ENCODE measurements at regions not wholly inside any gene's neighbourhood (a gene's known extent, or its start where the extent isn't known, plus 50 kb on each side); places are given as distances from the start of the nearest gene placed in this dataset.

DNA sequence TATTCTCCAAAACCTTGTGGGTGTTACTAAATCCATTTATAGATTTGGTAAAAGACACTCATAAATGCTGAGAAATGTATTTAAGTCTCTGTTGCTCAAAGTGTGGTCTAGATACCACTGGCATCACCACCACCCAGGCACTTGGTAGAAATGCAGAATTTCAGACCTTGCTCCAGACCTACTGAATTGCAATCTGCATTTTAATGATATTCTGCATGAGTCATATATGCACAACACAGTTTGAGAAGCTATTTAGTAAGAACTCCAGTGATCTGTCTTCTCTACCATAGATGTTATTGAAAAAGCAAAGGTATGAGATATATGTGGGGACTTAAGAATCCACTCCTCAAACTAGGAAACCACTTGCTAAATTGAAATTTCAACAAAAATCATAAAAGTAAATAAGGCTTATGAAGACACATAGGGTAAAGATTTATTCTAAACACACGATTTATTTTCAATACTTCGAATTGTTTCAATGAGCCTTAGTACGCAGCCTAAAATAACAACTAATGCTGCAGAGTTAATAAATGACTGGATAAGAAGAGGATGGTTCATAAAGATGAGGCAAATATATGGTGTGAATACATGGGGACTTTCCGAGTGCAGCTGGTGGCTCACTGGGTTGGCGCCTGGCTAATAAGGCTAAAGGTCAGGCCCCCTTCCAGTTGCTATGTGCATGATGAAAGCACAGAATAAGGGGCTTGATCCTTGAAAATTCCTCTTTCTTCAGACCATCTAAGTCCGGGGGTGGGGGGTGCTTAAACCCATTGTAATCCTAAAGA, 813.3 kb downstream of the NR2F2 start:
- 83% methylated on average over 5 to 6 of the region's 6 CpGs for WGBS, 2 experiments

DNA sequence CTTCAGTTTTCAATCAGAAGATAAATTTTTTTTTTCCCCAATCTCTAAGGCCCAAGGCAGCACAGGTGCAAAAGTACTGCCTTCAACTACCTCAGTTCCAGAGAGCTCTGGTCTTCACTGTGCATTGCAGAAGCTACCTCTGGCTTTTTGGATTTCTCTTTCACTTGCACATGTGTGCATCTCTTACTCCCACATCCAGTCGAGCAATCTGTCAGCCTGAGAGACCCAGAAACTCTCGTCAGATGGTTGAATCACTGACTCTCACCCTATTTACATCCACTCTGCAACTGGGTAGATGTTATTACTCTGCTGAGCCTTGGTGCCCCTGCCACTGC, 813.8 kb downstream of the NR2F2 start:
- WGBS, 2 experiments = 86 to 89% methylated on average over 2 of the region's 2 CpGs
- no peak overlapping the region for H3K27ac ChIP-seq (ENCODE audit: insufficient read depth, low read depth, low read length, poor library complexity, severe bottlenecking)
- H3K4me3 ChIP-seq (ENCODE audit: insufficient read depth, low read depth, low read length) = no peak overlapping the region

More for the DNA sequence above, 813.3 kb downstream of the NR2F2 start:
- Histone ChIP-seq H3K27ac (ENCODE audit: insufficient read depth, low read depth, low read length, poor library complexity, severe bottlenecking) (no peak overlapping the region), H3K4me1 (ENCODE audit: control insufficient read depth, insufficient read depth, low read length) (peaks cover 17% of the 10 kb centered on the region), H3K4me3 (ENCODE audit: insufficient read depth, low read depth, low read length) (no peak overlapping the region), H3K27me3 (ENCODE audit: control insufficient read depth, insufficient read depth, low read length, poor library complexity, severe bottlenecking) (no peaks in the 10 kb centered on the region), H3K36me3 (ENCODE audit: control insufficient read depth, insufficient read depth, low read length) (no peaks in the 10 kb centered on the region), H3K9me3 (ENCODE audit: control insufficient read depth, low read length) (no peaks in the 10 kb centered on the region)

GRCh38 chr15:97146929-97147870, 813.3 kb upstream of the ARRDC4 start:
- WGBS, 2 experiments = 77 to 82% methylated on average over 18 of the region's 18 CpGs
- peaks cover 17% of the 10 kb centered on the region for H3K4me1 ChIP-seq (ENCODE audit: control insufficient read depth, insufficient read depth, low read length)

More for the DNA sequence above, 813.8 kb downstream of the NR2F2 start:
- Histone ChIP-seq H3K36me3 (ENCODE audit: control insufficient read depth, insufficient read depth, low read length) (no peaks in the 10 kb centered on the region), H3K9me3 (ENCODE audit: control insufficient read depth, low read length) (no peaks in the 10 kb centered on the region), H3K27me3 (ENCODE audit: control insufficient read depth, insufficient read depth, low read length, poor library complexity, severe bottlenecking) (no peaks in the 10 kb centered on the region), H3K4me1 (ENCODE audit: control insufficient read depth, insufficient read depth, low read length) (peaks cover 17% of the 10 kb centered on the region)

GRCh38 chr15:97153356-97153965, 807.0 kb upstream of the ARRDC4 start:
- Histone ChIP-seq H3K27ac (ENCODE audit: insufficient read depth, low read depth, low read length, poor library complexity, severe bottlenecking) (no peak overlapping the region), H3K36me3 (ENCODE audit: control insufficient read depth, insufficient read depth, low read length) (no peaks in the 10 kb centered on the region), H3K4me3 (ENCODE audit: insufficient read depth, low read depth, low read length) (no peak overlapping the region), H3K4me1 (ENCODE audit: control insufficient read depth, insufficient read depth, low read length) (no peaks in the 10 kb centered on the region), H3K27me3 (ENCODE audit: control insufficient read depth, insufficient read depth, low read length, poor library complexity, severe bottlenecking) (no peaks in the 10 kb centered on the region), H3K9me3 (ENCODE audit: control insufficient read depth, low read length) (no peaks in the 10 kb centered on the region)
- WGBS, 2 experiments = 96 to 100% methylated on average over 1 of the region's 1 CpG

More at GRCh38 chr15:97146929-97147870, 813.3 kb upstream of the ARRDC4 start:
- Histone ChIP-seq H3K4me3 (ENCODE audit: insufficient read depth, low read depth, low read length) (no peak overlapping the region), H3K27ac (ENCODE audit: insufficient read depth, low read depth, low read length, poor library complexity, severe bottlenecking) (peak overlapping the region; percentile 18), H3K27me3 (ENCODE audit: control insufficient read depth, insufficient read depth, low read length, poor library complexity, severe bottlenecking) (no peaks in the 10 kb centered on the region), H3K36me3 (ENCODE audit: control insufficient read depth, insufficient read depth, low read length) (no peaks in the 10 kb centered on the region), H3K9me3 (ENCODE audit: control insufficient read depth, low read length) (no peaks in the 10 kb centered on the region)

DNA sequence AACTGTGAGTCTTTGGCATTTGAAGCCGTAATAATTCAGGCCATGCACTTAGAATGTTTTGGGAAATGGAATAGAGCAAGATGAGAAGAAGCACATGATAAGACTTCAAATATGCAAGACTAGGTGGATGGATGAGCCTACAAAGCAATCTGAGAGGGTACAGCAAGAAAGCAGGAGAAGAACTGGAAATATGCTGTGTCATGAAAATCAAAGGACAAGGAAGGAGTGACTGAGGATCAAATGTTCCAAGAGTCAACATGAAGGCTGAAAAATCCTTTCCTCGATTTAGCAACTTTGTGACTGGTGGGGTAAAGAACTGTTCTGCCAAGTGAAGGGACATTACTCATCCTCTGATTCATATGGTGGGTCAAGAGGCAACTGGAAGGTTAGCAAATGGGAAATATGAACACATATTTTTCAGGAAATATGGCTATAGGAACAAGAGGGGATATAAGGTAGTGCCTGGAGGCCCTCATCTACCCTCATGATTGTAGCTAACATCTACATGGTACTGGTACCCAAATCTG, 803.7 kb upstream of the ARRDC4 start:
- Histone ChIP-seq H3K36me3 (ENCODE audit: control insufficient read depth, insufficient read depth, low read length) (no peaks in the 10 kb centered on the region), H3K27ac (ENCODE audit: insufficient read depth, low read depth, low read length, poor library complexity, severe bottlenecking) (no peak overlapping the region), H3K27me3 (ENCODE audit: control insufficient read depth, insufficient read depth, low read length, poor library complexity, severe bottlenecking) (no peaks in the 10 kb centered on the region), H3K4me3 (ENCODE audit: insufficient read depth, low read depth, low read length) (no peak overlapping the region), H3K4me1 (ENCODE audit: control insufficient read depth, insufficient read depth, low read length) (no peaks in the 10 kb centered on the region), H3K9me3 (ENCODE audit: control insufficient read depth, low read length) (no peaks in the 10 kb centered on the region)
- WGBS, 2 experiments = 92% methylated on average over 2 of the region's 2 CpGs

GRCh38 chr15:97162805-97163495, 797.6 kb upstream of the ARRDC4 start:
- no peaks in the 10 kb centered on the region for H3K9me3 ChIP-seq (ENCODE audit: control insufficient read depth, low read length)
- H3K36me3 ChIP-seq (ENCODE audit: control insufficient read depth, insufficient read depth, low read length) = no peaks in the 10 kb centered on the region
- no peaks in the 10 kb centered on the region for H3K4me1 ChIP-seq (ENCODE audit: control insufficient read depth, insufficient read depth, low read length)
- 86 to 89% methylated on average over 2 of the region's 2 CpGs for WGBS, 2 experiments
- no peak overlapping the region for H3K27ac ChIP-seq (ENCODE audit: insufficient read depth, low read depth, low read length, poor library complexity, severe bottlenecking)
- no peak overlapping the region for H3K4me3 ChIP-seq (ENCODE audit: insufficient read depth, low read depth, low read length)
- H3K27me3 ChIP-seq (ENCODE audit: control insufficient read depth, insufficient read depth, low read length, poor library complexity, severe bottlenecking) = no peaks in the 10 kb centered on the region

- Histone ChIP-seq H3K36me3 (ENCODE audit: control insufficient read depth, insufficient read depth, low read length) (no peaks in the 10 kb centered on the region), H3K27me3 (ENCODE audit: control insufficient read depth, insufficient read depth, low read length, poor library complexity, severe bottlenecking) (no peaks in the 10 kb centered on the region), H3K27ac (ENCODE audit: insufficient read depth, low read depth, low read length, poor library complexity, severe bottlenecking) (no peak overlapping the region), H3K4me3 (ENCODE audit: insufficient read depth, low read depth, low read length) (no peak overlapping the region), H3K9me3 (ENCODE audit: control insufficient read depth, low read length) (no peaks in the 10 kb centered on the region), H3K4me1 (ENCODE audit: control insufficient read depth, insufficient read depth, low read length) (peaks cover 7% of the 10 kb centered on the region)
- WGBS, 2 experiments = 97 to 100% methylated on average over 1 to 2 of the region's 2 CpGs
Observed at GRCh38 chr15:97165205-97165604, 795.3 kb upstream of the ARRDC4 start.

GRCh38 chr15:97168704-97169475, 791.6 kb upstream of the ARRDC4 start:
- Histone ChIP-seq H3K4me1 (ENCODE audit: control insufficient read depth, insufficient read depth, low read length) (peaks cover 7% of the 10 kb centered on the region), H3K27me3 (ENCODE audit: control insufficient read depth, insufficient read depth, low read length, poor library complexity, severe bottlenecking) (no peaks in the 10 kb centered on the region), H3K9me3 (ENCODE audit: control insufficient read depth, low read length) (no peaks in the 10 kb centered on the region), H3K27ac (ENCODE audit: insufficient read depth, low read depth, low read length, poor library complexity, severe bottlenecking) (no peak overlapping the region), H3K4me3 (ENCODE audit: insufficient read depth, low read depth, low read length) (no peak overlapping the region), H3K36me3 (ENCODE audit: control insufficient read depth, insufficient read depth, low read length) (no peaks in the 10 kb centered on the region)
- WGBS, 2 experiments = 76 to 80% methylated on average over 11 to 12 of the region's 12 CpGs

DNA sequence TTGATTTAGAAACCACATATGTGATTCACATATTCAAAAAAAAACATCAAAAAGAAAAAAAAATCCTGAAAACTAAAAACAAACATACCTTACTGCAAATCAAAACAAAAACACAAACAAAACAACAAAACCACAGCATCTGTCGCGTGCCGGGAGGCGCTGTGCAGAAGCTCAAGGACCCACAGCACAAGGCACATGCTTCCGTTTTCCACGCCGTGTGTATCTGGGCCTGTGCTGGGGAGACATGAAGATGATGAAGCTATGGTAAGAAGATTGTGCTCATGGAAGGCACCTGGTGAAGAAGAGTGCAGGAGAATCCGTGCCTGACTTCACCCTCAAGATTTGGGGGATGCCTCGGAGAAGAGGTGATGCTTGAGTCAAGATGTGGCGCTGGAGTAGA, 788.9 kb upstream of the ARRDC4 start:
- no peaks in the 10 kb centered on the region for H3K36me3 ChIP-seq (ENCODE audit: control insufficient read depth, insufficient read depth, low read length)
- H3K4me1 ChIP-seq (ENCODE audit: control insufficient read depth, insufficient read depth, low read length) = peaks cover 7% of the 10 kb centered on the region
- H3K4me3 ChIP-seq (ENCODE audit: insufficient read depth, low read depth, low read length) = no peak overlapping the region
- 93% methylated on average over 10 of the region's 10 CpGs for whole genome bisulfite sequencing, 2 experiments
- no peak overlapping the region for H3K27ac ChIP-seq (ENCODE audit: insufficient read depth, low read depth, low read length, poor library complexity, severe bottlenecking)
- no peaks in the 10 kb centered on the region for H3K27me3 ChIP-seq (ENCODE audit: control insufficient read depth, insufficient read depth, low read length, poor library complexity, severe bottlenecking)
- no peaks in the 10 kb centered on the region for H3K9me3 ChIP-seq (ENCODE audit: control insufficient read depth, low read length)
